IMR-90 (cell line): ENCODE measurements at regions not wholly inside any gene's neighbourhood (a gene's known extent, or its start where the extent isn't known, plus 50 kb on each side); places are given as distances from the start of the nearest gene placed in this dataset.

Source experiments
- ATAC-seq: fragments of 200-7000 bp; cut with Tn5 transposase; 2 replicates; pipeline ENCODE4 v1.9.1; 2020; ENCODE audit warnings: low read depth, mild to moderate bottlenecking, moderate library complexity
- BruUV-seq: library from RNA; stranded (reverse); fragments of 400-500 nt; replicated peaks from 2 replicates; lab custom pipeline; 2021; lab: Mats Ljungman, UMichigan
- CTCF ChIA-PET: fragments of 300-600 bp; formaldehyde crosslinking; extraction: SDS; loops from one replicate; lab custom pipeline; 2021; ENCODE audit warnings: antibody characterized with exemption; lab: Yijun Ruan, JAX
- POLR2A ChIA-PET: fragments of 300-600 bp; sonication (Branson Sonifier 250); formaldehyde crosslinking; loops from one replicate; lab custom pipeline; 2022; ENCODE audit warnings: antibody characterized with exemption; ENCODE audit not compliant: unreplicated experiment; lab: Charles Lee
- DNase-seq: peaks from one replicate; pipeline ENCODE4 v3.0.0; 2013
- H2AFZ ChIP-seq: replicated peaks from 2 replicates; pipeline ENCODE3; 2013; ENCODE audit warnings: low read length, mild to moderate bottlenecking; ENCODE audit not compliant: poor library complexity
- H2AK5ac ChIP-seq: 2 replicates; pipeline ENCODE4 v1.6.1; 2013; ENCODE audit warnings: low read depth, low read length, inconsistent platforms
- H2AK9ac ChIP-seq: replicated peaks from 2 replicates; pipeline ENCODE3; 2013; ENCODE audit warnings: mild to moderate bottlenecking, low read depth, low read length, moderate library complexity; ENCODE audit not compliant: poor library complexity
- H2BK120ac ChIP-seq: 2 replicates; pipeline ENCODE4 v1.6.1; 2013; ENCODE audit warnings: low read depth, low read length, inconsistent platforms
- H2BK15ac ChIP-seq: 3 replicates; pipeline ENCODE4 v1.6.1; 2013; ENCODE audit warnings: low read depth, low read length, inconsistent platforms
- H2BK20ac ChIP-seq: 2 replicates; pipeline ENCODE4 v1.6.1; 2013; ENCODE audit warnings: low read depth, mild to moderate bottlenecking, inconsistent platforms, low read length, moderate library complexity
- H2BK5ac ChIP-seq: 2 replicates; pipeline ENCODE4 v1.6.1; 2013; ENCODE audit warnings: mild to moderate bottlenecking, low read depth, low read length, inconsistent platforms; ENCODE audit not compliant: poor library complexity, severe bottlenecking
- H3K14ac ChIP-seq: replicated peaks from 2 replicates; pipeline ENCODE4 v1.6.1; 2013; ENCODE audit warnings: low read depth, low read length, inconsistent platforms
- H3K18ac ChIP-seq: 2 replicates; pipeline ENCODE4 v1.6.1; 2013; ENCODE audit warnings: low read depth, low read length, control low read depth
- H3K23ac ChIP-seq: 2 replicates; pipeline ENCODE4 v1.6.1; 2013; ENCODE audit warnings: low read depth, low read length, inconsistent platforms
- H3K27ac ChIP-seq: 2 replicates; pipeline ENCODE4 v1.5.1; 2013; ENCODE audit warnings: mild to moderate bottlenecking, control low read depth, low read length; ENCODE audit not compliant: insufficient read depth
- H3K27me3 ChIP-seq: 2 replicates; pipeline ENCODE4 v1.6.1; 2013; ENCODE audit warnings: low read length; ENCODE audit not compliant: control insufficient read depth, insufficient read depth
- H3K36me3 ChIP-seq: 2 replicates; pipeline ENCODE4 v1.6.1; 2013; ENCODE audit warnings: low read length, mixed read lengths; ENCODE audit not compliant: control insufficient read depth, insufficient read depth
- H3K4ac ChIP-seq: 2 replicates; pipeline ENCODE4 v1.6.1; 2013; ENCODE audit warnings: low read depth, low read length, inconsistent platforms
- H3K4me1 ChIP-seq: 2 replicates; pipeline ENCODE4 v1.6.1; 2013; ENCODE audit warnings: low read length, mixed read lengths; ENCODE audit not compliant: control insufficient read depth, insufficient read depth
- H3K4me2 ChIP-seq: 2 replicates; pipeline ENCODE4 v1.6.1; 2013; ENCODE audit warnings: low read depth, mild to moderate bottlenecking, control low read depth, low read length, moderate library complexity
- H3K4me3 ChIP-seq: 2 replicates; pipeline ENCODE4 v1.5.1; 2013; ENCODE audit warnings: low read depth, mild to moderate bottlenecking, control low read depth, low read length, moderate library complexity; ENCODE audit not compliant: insufficient read depth
- H3K56ac ChIP-seq: 2 replicates; pipeline ENCODE4 v1.6.1; 2013; ENCODE audit warnings: low read length, inconsistent platforms; ENCODE audit not compliant: insufficient read depth; ENCODE audit errors: extremely low read depth
- H3K79me1 ChIP-seq, 2 experiments: 2 replicates each; pipeline ENCODE4 v1.6.1; 2013; ENCODE audit warnings: low read length in 2 of 2, inconsistent platforms in 1 of 2, low read depth in 1 of 2
- H3K9ac ChIP-seq: 2 replicates; pipeline ENCODE4 v1.6.1; 2013; ENCODE audit warnings: low read depth, low read length, control low read depth
- H3K9me1 ChIP-seq: 2 replicates; pipeline ENCODE4 v1.6.1; 2013; ENCODE audit warnings: low read length, inconsistent platforms; ENCODE audit not compliant: insufficient read depth
- H3K9me3 ChIP-seq: 2 replicates; pipeline ENCODE4 v1.6.1; 2013; ENCODE audit warnings: low read length; ENCODE audit not compliant: control insufficient read depth, insufficient read depth
- H4K20me1 ChIP-seq: 2 replicates; pipeline ENCODE4 v1.6.1; 2013; ENCODE audit warnings: low read length, inconsistent platforms; ENCODE audit not compliant: insufficient read depth
- H4K5ac ChIP-seq: 2 replicates; pipeline ENCODE4 v1.6.1; 2013; ENCODE audit warnings: mild to moderate bottlenecking, low read depth, low read length, control low read depth
- H4K8ac ChIP-seq, 2 experiments: 2 replicates each; pipeline ENCODE4 v1.6.1; 2013; ENCODE audit warnings: low read depth in 2 of 2, low read length in 2 of 2, control low read depth in 1 of 2, inconsistent platforms in 1 of 2
- H4K91ac ChIP-seq: 2 replicates; pipeline ENCODE4 v1.6.1; 2013; ENCODE audit warnings: low read depth, low read length, inconsistent platforms; ENCODE audit not compliant: insufficient read depth
- BHLHE40 ChIP-seq: fragments of 150-350 bp; IDR thresholded peaks from 2 replicates; pipeline ENCODE4 v1.6.1; 2016; ENCODE audit warnings: mild to moderate bottlenecking, low read depth, low read length
- CEBPB ChIP-seq: IDR thresholded peaks from 2 replicates; pipeline ENCODE4 v1.6.1; 2012; ENCODE audit warnings: low read depth, low read length, improper control_type of control experiment
- CHD1 ChIP-seq: IDR thresholded peaks from 2 replicates; pipeline ENCODE4 v1.6.1; 2012; ENCODE audit warnings: low read depth, low read length, improper control_type of control experiment
- ELK1 ChIP-seq: fragments of 150-350 bp; IDR thresholded peaks from 2 replicates; pipeline ENCODE4 v1.6.1; 2016; ENCODE audit warnings: low read depth, mild to moderate bottlenecking, low read length, moderate library complexity, borderline replicate concordance
- FOS ChIP-seq: fragments of 150-350 bp; IDR thresholded peaks from 2 replicates; pipeline ENCODE4 v1.6.1; 2016; ENCODE audit warnings: low read depth, low read length
- MAZ ChIP-seq: IDR thresholded peaks from 2 replicates; pipeline ENCODE4 v1.6.1; 2012; ENCODE audit warnings: low read depth, mild to moderate bottlenecking, low read length, improper control_type of control experiment, moderate library complexity, borderline replicate concordance
- MXI1 ChIP-seq: IDR thresholded peaks from 2 replicates; pipeline ENCODE4 v1.6.1; 2012; ENCODE audit warnings: low read depth, mild to moderate bottlenecking, low read length, moderate library complexity, borderline replicate concordance
- NFE2L2 ChIP-seq: fragments of 150-350 bp; IDR thresholded peaks from 2 replicates; pipeline ENCODE4 v1.6.1; 2016; ENCODE audit warnings: low read depth, mild to moderate bottlenecking, low read length
- POLR2A ChIP-seq: IDR thresholded peaks from 2 replicates; pipeline ENCODE4 v1.6.1; 2012; ENCODE audit warnings: mild to moderate bottlenecking, low read depth, low read length
- RAD21 ChIP-seq: IDR thresholded peaks from 2 replicates; pipeline ENCODE4 v1.6.1; 2012; ENCODE audit warnings: low read length, improper control_type of control experiment
- RCOR1 ChIP-seq: IDR thresholded peaks from 2 replicates; pipeline ENCODE4 v1.6.1; 2012; ENCODE audit warnings: mild to moderate bottlenecking, low read length, improper control_type of control experiment; ENCODE audit not compliant: insufficient replicate concordance
- SMC3 ChIP-seq: fragments of 150-350 bp; IDR thresholded peaks from 2 replicates; pipeline ENCODE4 v1.6.1; 2016; ENCODE audit warnings: low read depth, mild to moderate bottlenecking, antibody characterized with exemption, low read length, moderate library complexity
- WGBS, 2 experiments: methylation state at CpG; one replicate each; pipeline versions ENCODE4 v1.1.5 to v1.1.7; 2013; ENCODE audit warnings: missing lambda C conversion rate in 2 of 2; ENCODE audit not compliant: insufficient read length in 1 of 2; ENCODE audit errors: extremely low coverage in 2 of 2; 5-methylcytosine and 5-hydroxymethylcytosine counted together
- dilution Hi-C: fragments of 300-500 bp; cut with HindIII; formaldehyde crosslinking; loops from one replicate; pipeline ENCODE4 v1.14.3; 2018; ENCODE audit warnings: low sequenced_read_pairs; ENCODE audit not compliant: unreplicated experiment
- in situ Hi-C: fragments of 300-500 bp; cut with MboI; formaldehyde crosslinking; loops from 3 replicates; pipeline ENCODE4 v1.14.3; 2019; ENCODE audit warnings: low sequenced_read_pairs, inconsistent platforms, mixed read lengths
- intact Hi-C: fragments of 100-400 bp; cut with micrococcal nuclease; formaldehyde crosslinking; loops from 2 replicates; pipeline ENCODE4 v1.10.0; 2022
- TF ChIP-seq, protein P1 (sequence below): conservative IDR thresholded peaks from 2 replicates; pipeline ENCODE4 v1.5.1; 2012; ENCODE audit warnings: mild to moderate bottlenecking, low read depth, low read length, improper control_type of control experiment

DNA sequence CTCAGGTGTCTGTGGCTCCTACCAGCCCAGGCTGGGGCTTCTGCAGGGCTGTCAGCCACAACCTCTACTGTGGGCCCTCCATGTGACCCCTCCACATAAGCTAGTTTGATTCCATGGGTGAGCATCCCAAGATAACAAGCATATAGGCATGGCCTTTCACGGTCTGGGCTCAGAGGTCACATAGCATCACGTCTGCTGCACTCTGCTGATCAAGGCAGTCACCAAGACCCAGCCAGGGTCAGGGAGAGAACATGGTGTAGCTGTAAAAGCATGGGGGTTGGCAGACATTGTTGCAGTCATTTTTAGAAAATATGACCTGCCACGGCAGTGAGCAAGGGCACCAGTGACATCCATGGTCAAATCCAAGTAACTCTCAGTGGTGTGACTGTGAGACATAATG lies 698.8 kb downstream of the UQCRFS1 start:
- in situ Hi-C loops: no loop called here
- Histone ChIP-seq H3K4me1 (no peaks in the 10 kb centered on the region), H3K4me3 (no peak overlapping the region), H3K9me3 (peaks cover 14% of the 10 kb centered on the region), H2AK9ac (no peak overlapping the region), H3K9me1 (no peaks in the 10 kb centered on the region), H4K8ac (no peak overlapping the region), H2BK5ac (no peak overlapping the region), H2BK15ac (no peak overlapping the region), H2AK5ac (no peak overlapping the region), H3K23ac (no peak overlapping the region), H3K36me3 (no peaks in the 10 kb centered on the region), H3K56ac (no peak overlapping the region), H3K18ac (no peak overlapping the region), H3K79me1 (no peaks in the 10 kb centered on the region), H2BK20ac (no peak overlapping the region), H2BK120ac (no peak overlapping the region), H3K14ac (no peak overlapping the region), H4K20me1 (no peaks in the 10 kb centered on the region), H3K27me3 (no peaks in the 10 kb centered on the region), H3K4me2 (no peak overlapping the region), H3K4ac (no peak overlapping the region), H2AFZ (no peak overlapping the region), H3K9ac (no peak overlapping the region), H4K91ac (no peak overlapping the region), H4K5ac (no peak overlapping the region), H3K27ac (no peak overlapping the region)
- 10% methylated on average over 2 of the region's 3 CpGs; no CpG with 5 or more reads in 1 of the 2 experiments for WGBS, 2 experiments
- BruUV-seq: no TSS peak
- ATAC-seq (no peak), DNase-seq (no peak)
- no peak for TF ChIP-seq SMC3
- TF ChIP-seq, protein P1, sequence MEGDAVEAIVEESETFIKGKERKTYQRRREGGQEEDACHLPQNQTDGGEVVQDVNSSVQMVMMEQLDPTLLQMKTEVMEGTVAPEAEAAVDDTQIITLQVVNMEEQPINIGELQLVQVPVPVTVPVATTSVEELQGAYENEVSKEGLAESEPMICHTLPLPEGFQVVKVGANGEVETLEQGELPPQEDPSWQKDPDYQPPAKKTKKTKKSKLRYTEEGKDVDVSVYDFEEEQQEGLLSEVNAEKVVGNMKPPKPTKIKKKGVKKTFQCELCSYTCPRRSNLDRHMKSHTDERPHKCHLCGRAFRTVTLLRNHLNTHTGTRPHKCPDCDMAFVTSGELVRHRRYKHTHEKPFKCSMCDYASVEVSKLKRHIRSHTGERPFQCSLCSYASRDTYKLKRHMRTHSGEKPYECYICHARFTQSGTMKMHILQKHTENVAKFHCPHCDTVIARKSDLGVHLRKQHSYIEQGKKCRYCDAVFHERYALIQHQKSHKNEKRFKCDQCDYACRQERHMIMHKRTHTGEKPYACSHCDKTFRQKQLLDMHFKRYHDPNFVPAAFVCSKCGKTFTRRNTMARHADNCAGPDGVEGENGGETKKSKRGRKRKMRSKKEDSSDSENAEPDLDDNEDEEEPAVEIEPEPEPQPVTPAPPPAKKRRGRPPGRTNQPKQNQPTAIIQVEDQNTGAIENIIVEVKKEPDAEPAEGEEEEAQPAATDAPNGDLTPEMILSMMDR: no peak
- no peak for TF ChIP-seq NFE2L2
- no peak for TF ChIP-seq CEBPB
- no peak for TF ChIP-seq CHD1
- no peak for TF ChIP-seq BHLHE40
- TF ChIP-seq RAD21: no peak
- no peak for TF ChIP-seq ELK1
- no peak for TF ChIP-seq POLR2A
- TF ChIP-seq FOS: no peak
- TF ChIP-seq MAZ: no peak
- no peak for TF ChIP-seq MXI1
- TF ChIP-seq RCOR1: no peak
- intact Hi-C loops: no loop called here
- dilution Hi-C loops: no loop called here
- POLR2A ChIA-PET: no interaction called here
- CTCF ChIA-PET: no interaction called here
